Prostate gland (tissue), 2 donors: ENCODE measurements at regions not wholly inside any gene's neighbourhood (a gene's known extent, or its start where the extent isn't known, plus 50 kb on each side); places are given as distances from the start of the nearest gene placed in this dataset.

Experiments used
- DNase-seq: peaks from one replicate; pipeline ENCODE4 v3.0.0-alpha.2; 2019; ENCODE audit warnings: low spot score
- H3K27ac ChIP-seq, 2 donors: fragments of 200-600 bp; sonication (generic); 2 replicates each; pipeline ENCODE4 v1.5.1; 2017 to 2019
- H3K27me3 ChIP-seq: fragments of 200-600 bp; sonication (generic); replicated peaks from 2 replicates; pipeline ENCODE4 v1.5.1; 2019; ENCODE audit not compliant: insufficient read depth
- H3K36me3 ChIP-seq, 2 donors: fragments of 200-600 bp; sonication (generic); 1 replicate in 1 of 2; 2 replicates in 1 of 2; pipeline versions ENCODE4 v1.5.1 to v1.8.1; 2017 to 2019
- H3K4me1 ChIP-seq: fragments of 200-600 bp; sonication (generic); replicated peaks from 2 replicates; pipeline ENCODE4 v1.5.1; 2019
- H3K4me3 ChIP-seq, 2 donors: fragments of 200-600 bp; sonication (generic); 2 replicates each; pipeline ENCODE4 v1.5.1; 2017 to 2019
- H3K9me3 ChIP-seq: fragments of 200-600 bp; sonication (generic); 2 replicates; pipeline ENCODE4 v1.5.1; 2017
- CTCF ChIP-seq, 4 experiments: fragments of 200-600 bp in 2 of 4; fragments of 450-650 bp in 2 of 4; sonication (generic) in 2 of 4; IDR thresholded peaks; 1 replicate in 3 of 4; 2 replicates in 1 of 4; pipeline ENCODE4 v1.5.1; 2016 to 2019; ENCODE audit warnings: antibody characterized with exemption in 4 of 4, mild to moderate bottlenecking in 2 of 4, moderate library complexity in 2 of 4
- POLR2A ChIP-seq: fragments of 450-650 bp; IDR thresholded peaks from one replicate; pipeline ENCODE4 v1.6.1; 2016; ENCODE audit warnings: antibody characterized with exemption, mild to moderate bottlenecking
- POLR2AphosphoS5 ChIP-seq: sonication (generic); formaldehyde crosslinking; IDR thresholded peaks from one replicate; pipeline ENCODE4 v1.6.1; 2017; ENCODE audit warnings: antibody characterized with exemption
- WGBS: methylation state at CpG from one replicate; pipeline ENCODE4 v1.1.5; 2018; 5-methylcytosine and 5-hydroxymethylcytosine counted together
- intact Hi-C: fragments of 100-400 bp; cut with DNase I; formaldehyde crosslinking; loops from one replicate; pipeline ENCODE4 v1.14.2; 2022

GRCh38 chr1:38693759-38694158 is 165.8 kb downstream of the RRAGC start:
- WGBS: 93% methylated on average over 1 of the region's 1 CpG
- no peak overlapping the region for H3K27ac ChIP-seq
- intact Hi-C loops: no loop called here
- TF ChIP-seq POLR2AphosphoS5 (no peak), CTCF (IDR thresholded peaks at IDR 0.05) (no peak), POLR2A (no peak)
- H3K27me3 ChIP-seq: no peaks in the 10 kb centered on the region
- H3K9me3 ChIP-seq: no peaks in the 10 kb centered on the region
- H3K36me3 ChIP-seq: no peaks in the 10 kb centered on the region
- no peaks in the 10 kb centered on the region for H3K4me1 ChIP-seq
- no peak overlapping the region for H3K4me3 ChIP-seq
- no peak for DNase-seq

- no peaks in the 10 kb centered on the region for H3K9me3 ChIP-seq
- no peaks in the 10 kb centered on the region for H3K4me1 ChIP-seq
- intact Hi-C loops: no loop called here
- no peaks in the 10 kb centered on the region for H3K27me3 ChIP-seq
- no peaks in the 10 kb centered on the region for H3K36me3 ChIP-seq
- TF ChIP-seq POLR2AphosphoS5 (no peak), POLR2A (no peak), CTCF (IDR thresholded peaks at IDR 0.05) (no peak)
- WGBS: 88% methylated on average over 3 of the region's 3 CpGs
- no peak overlapping the region for H3K4me3 ChIP-seq
- no peak overlapping the region for H3K27ac ChIP-seq
- no peak for DNase-seq
Measured at GRCh38 chr1:38693031-38693430, 166.5 kb downstream of the RRAGC start.

- TF ChIP-seq CTCF (IDR thresholded peaks at IDR 0.05) (no peak), POLR2AphosphoS5 (no peak), POLR2A (no peak)
- Histone ChIP-seq H3K9me3 (no peaks in the 10 kb centered on the region), H3K27me3 (no peaks in the 10 kb centered on the region), H3K4me1 (no peaks in the 10 kb centered on the region), H3K4me3 (no peak overlapping the region), H3K27ac (no peak overlapping the region), H3K36me3 (no peaks in the 10 kb centered on the region)
- intact Hi-C loops: no loop called here
- 48% methylated on average over 4 of the region's 4 CpGs for WGBS
- no peak for DNase-seq
Measured at GRCh38 chr1:38690790-38691449, 168.7 kb downstream of the RRAGC start.

GRCh38 chr1:38686927-38687255 is 172.7 kb downstream of the RRAGC start:
- H3K4me3 ChIP-seq: no peak overlapping the region
- H3K4me1 ChIP-seq: no peaks in the 10 kb centered on the region
- TF ChIP-seq CTCF (IDR thresholded peaks at IDR 0.05): no peak
- no peak for TF ChIP-seq POLR2A
- TF ChIP-seq POLR2AphosphoS5: no peak
- H3K9me3 ChIP-seq: no peaks in the 10 kb centered on the region
- intact Hi-C loops: no loop called here
- no peaks in the 10 kb centered on the region for H3K27me3 ChIP-seq
- WGBS: 31% methylated on average over 2 of the region's 2 CpGs
- no peak for DNase-seq
- H3K36me3 ChIP-seq: no peaks in the 10 kb centered on the region
- no peak overlapping the region for H3K27ac ChIP-seq

GRCh38 chr1:38686167-38686926 is 173.2 kb downstream of the RRAGC start:
- Histone ChIP-seq H3K4me3 (no peak overlapping the region), H3K27me3 (no peaks in the 10 kb centered on the region), H3K4me1 (no peaks in the 10 kb centered on the region), H3K9me3 (no peaks in the 10 kb centered on the region), H3K36me3 (no peaks in the 10 kb centered on the region), H3K27ac (no peak overlapping the region)
- no peak for DNase-seq
- no peak for TF ChIP-seq POLR2AphosphoS5
- no peak for TF ChIP-seq CTCF (IDR thresholded peaks at IDR 0.05)
- TF ChIP-seq POLR2A: no peak
- intact Hi-C loops: no loop called here
- 67% methylated on average over 14 of the region's 14 CpGs for WGBS
